A549 (cell line): ENCODE measurements at regions not wholly inside any gene's neighbourhood (a gene's known extent, or its start where the extent isn't known, plus 50 kb on each side); places are given as distances from the start of the nearest gene placed in this dataset.

Experiments used
- ATAC-seq, 2 experiments: fragments of 200-7000 bp in 1 of 2; fragments of >200 bp in 1 of 2; cut with Nextera tagmentation in 1 of 2; cut with Tn5 transposase in 1 of 2; 3 replicates each; pipeline versions ENCODE4 v1.8.0 to v1.9.1; 2018 to 2020; ENCODE audit warnings: mild to moderate bottlenecking in 1 of 2, moderate library complexity in 1 of 2
- CTCF ChIA-PET: fragments of 300-600 bp; sonication (Branson Sonifier 250); formaldehyde crosslinking; extraction: SDS; loops from one replicate; lab custom pipeline; 2021; ENCODE audit warnings: antibody characterized with exemption, inconsistent platforms; lab: Yijun Ruan, JAX
- POLR2A ChIA-PET: fragments of 350-600 bp; formaldehyde crosslinking; extraction: SDS; loops from one replicate; lab custom pipeline; 2021; ENCODE audit warnings: antibody characterized with exemption, inconsistent platforms; lab: Yijun Ruan, JAX
- DNase-seq, 2 experiments: peaks; one replicate each; pipeline versions ENCODE4 v3.0.0 to v3.0.0-alpha.2; 2011 to 2016; ENCODE audit warnings: low read depth in 1 of 2, low spot score in 1 of 2
- FAIRE-seq: peaks from 2 replicates; lab custom pipeline; 2011; peaks lifted over from hg19 to GRCh38; lab: Jason Lieb, UNC
- H3K27ac ChIP-seq, 2 experiments: fragments of >200 bp; sonication (Bioruptor Twin); formaldehyde crosslinking; 3 replicates each; pipeline ENCODE4 v1.5.1; 2016 to 2017
- H3K4me1 ChIP-seq: fragments of >200 bp; sonication (Bioruptor Twin); formaldehyde crosslinking; 3 replicates; pipeline ENCODE4 v1.6.1; 2016
- H3K4me2 ChIP-seq: fragments of >200 bp; sonication (Bioruptor Twin); formaldehyde crosslinking; 3 replicates; pipeline ENCODE4 v1.6.1; 2016
- H3K4me3 ChIP-seq: fragments of >200 bp; sonication (Bioruptor Twin); formaldehyde crosslinking; 3 replicates; pipeline ENCODE4 v1.5.1; 2016
- H3K9me3 ChIP-seq: fragments of >200 bp; sonication (Bioruptor Twin); formaldehyde crosslinking; 3 replicates; pipeline ENCODE4 v1.6.1; 2016
- BHLHE40 ChIP-seq: IDR thresholded peaks from 2 replicates; pipeline ENCODE4 v1.6.1; 2012; ENCODE audit warnings: low read depth, low read length, inconsistent platforms
- CBX2 ChIP-seq: fragments of 200-600 bp; sonication (generic); IDR thresholded peaks from 2 replicates; pipeline ENCODE4 v1.6.1; 2016; ENCODE audit warnings: low read depth, mild to moderate bottlenecking, borderline replicate concordance
- CHD2 ChIP-seq: fragments of 150-350 bp; IDR thresholded peaks from 2 replicates; pipeline ENCODE4 v1.6.1; 2014; ENCODE audit warnings: low read length; ENCODE audit not compliant: partially characterized antibody
- CHD4 ChIP-seq: fragments of 200-600 bp; sonication (generic); IDR thresholded peaks from 2 replicates; pipeline ENCODE4 v1.6.1; 2016; ENCODE audit warnings: antibody characterized with exemption, mild to moderate bottlenecking, borderline replicate concordance
- ESRRA ChIP-seq: fragments of 150-350 bp; IDR thresholded peaks from 2 replicates; pipeline ENCODE4 v1.6.1; 2014; ENCODE audit warnings: mild to moderate bottlenecking, low read length, borderline replicate concordance
- FOSB ChIP-seq: fragments of 250-450 bp; sonication (Bioruptor Pico); IDR thresholded peaks from 2 replicates; pipeline ENCODE4 v1.5.0; 2020; ENCODE audit warnings: mild to moderate bottlenecking, moderate library complexity
- FOXS1 ChIP-seq: fragments of 250-450 bp; sonication (Bioruptor Pico); IDR thresholded peaks from 2 replicates; pipeline ENCODE4 v1.5.0; 2020; ENCODE audit warnings: mild to moderate bottlenecking, moderate library complexity
- GATA3 ChIP-seq: IDR thresholded peaks from 2 replicates; pipeline ENCODE4 v1.6.1; 2012; ENCODE audit warnings: borderline replicate concordance
- HDAC2 ChIP-seq: fragments of 200-600 bp; sonication (generic); IDR thresholded peaks from 2 replicates; pipeline ENCODE4 v1.6.1; 2016
- HEYL ChIP-seq: fragments of 250-450 bp; sonication (Bioruptor Pico); IDR thresholded peaks from 2 replicates; pipeline ENCODE4 v1.8.0; 2021; ENCODE audit warnings: mild to moderate bottlenecking, moderate library complexity
- HOXB13 ChIP-seq: fragments of 250-450 bp; sonication (Bioruptor Pico); IDR thresholded peaks from 2 replicates; pipeline ENCODE4 v1.5.0; 2020; ENCODE audit warnings: low read depth, mild to moderate bottlenecking, moderate library complexity
- HOXB5 ChIP-seq: fragments of 250-450 bp; sonication (Bioruptor Pico); IDR thresholded peaks from 2 replicates; pipeline ENCODE4 v1.5.0; 2020; ENCODE audit warnings: mild to moderate bottlenecking, moderate library complexity
- JUN ChIP-seq, 2 experiments: fragments of >200 bp; sonication (Bioruptor Twin); formaldehyde crosslinking; IDR thresholded peaks; 2 replicates in 1 of 2; 3 replicates in 1 of 2; pipeline ENCODE4 v1.6.1; 2016 to 2017
- MYC ChIP-seq: IDR thresholded peaks from 2 replicates; pipeline ENCODE4 v1.6.1; 2012; ENCODE audit warnings: mild to moderate bottlenecking, inconsistent platforms, low read length, improper control_type of control experiment, borderline replicate concordance
- NPAS2 ChIP-seq: fragments of 250-450 bp; sonication (Bioruptor Pico); IDR thresholded peaks from 2 replicates; pipeline ENCODE4 v1.8.0; 2022; ENCODE audit warnings: mild to moderate bottlenecking, moderate library complexity, borderline replicate concordance
- POLR2AphosphoS2 ChIP-seq: conservative IDR thresholded peaks from 2 replicates; pipeline ENCODE4 v1.6.1; 2012; ENCODE audit warnings: low read length, improper control_type of control experiment, inconsistent platforms
- RAD21 ChIP-seq, 2 experiments: fragments of >200 bp in 1 of 2; sonication (Bioruptor Twin) in 1 of 2; formaldehyde crosslinking in 1 of 2; IDR thresholded peaks in 1 of 2; conservative IDR thresholded peaks in 1 of 2; 2 replicates in 1 of 2; 3 replicates in 1 of 2; pipeline ENCODE4 v1.6.1; 2012 to 2018; ENCODE audit warnings: inconsistent platforms in 1 of 2
- RARB ChIP-seq: fragments of 250-450 bp; sonication (Bioruptor Pico); IDR thresholded peaks from 2 replicates; pipeline ENCODE4 v1.8.0; 2021; ENCODE audit warnings: mild to moderate bottlenecking, moderate library complexity
- RFX5 ChIP-seq: fragments of 450-650 bp; IDR thresholded peaks from 2 replicates; pipeline ENCODE4 v1.7.1; 2014; ENCODE audit warnings: antibody characterized with exemption, mild to moderate bottlenecking, moderate library complexity
- SREBF2 ChIP-seq: fragments of 450-650 bp; IDR thresholded peaks from 2 replicates; pipeline ENCODE4 v1.6.1; 2014; ENCODE audit warnings: mild to moderate bottlenecking, moderate library complexity
- TFCP2L1 ChIP-seq: fragments of 250-450 bp; sonication (Bioruptor Pico); IDR thresholded peaks from 2 replicates; pipeline ENCODE4 v1.5.0; 2021; ENCODE audit warnings: mild to moderate bottlenecking
- ZFP36 ChIP-seq: fragments of 450-650 bp; IDR thresholded peaks from 2 replicates; pipeline ENCODE4 v1.6.1; 2014; ENCODE audit warnings: borderline replicate concordance; ENCODE audit not compliant: partially characterized antibody
- WGBS: methylation state at CpG from one replicate; pipeline ENCODE4 v1.1.6; 2017; ENCODE audit errors: missing lambda C conversion rate; 5-methylcytosine and 5-hydroxymethylcytosine counted together
- TF ChIP-seq, protein P1 (sequence below): fragments of 250-450 bp; sonication (Bioruptor Pico); IDR thresholded peaks from 2 replicates; pipeline ENCODE4 v1.5.0; 2020; ENCODE audit warnings: low read depth, mild to moderate bottlenecking, moderate library complexity
- TF ChIP-seq, protein P2 (sequence below): IDR thresholded peaks from 2 replicates; pipeline ENCODE4 v1.6.1; 2012
- TF ChIP-seq, protein P3 (sequence below): IDR thresholded peaks from 2 replicates; pipeline ENCODE4 v1.6.1; 2012; ENCODE audit warnings: low read depth, borderline replicate concordance
- TF ChIP-seq, protein P4 (sequence below): fragments of 150-350 bp; IDR thresholded peaks from 2 replicates; pipeline ENCODE4 v1.6.1; 2014; ENCODE audit warnings: low read depth, mild to moderate bottlenecking, low read length

DNA sequence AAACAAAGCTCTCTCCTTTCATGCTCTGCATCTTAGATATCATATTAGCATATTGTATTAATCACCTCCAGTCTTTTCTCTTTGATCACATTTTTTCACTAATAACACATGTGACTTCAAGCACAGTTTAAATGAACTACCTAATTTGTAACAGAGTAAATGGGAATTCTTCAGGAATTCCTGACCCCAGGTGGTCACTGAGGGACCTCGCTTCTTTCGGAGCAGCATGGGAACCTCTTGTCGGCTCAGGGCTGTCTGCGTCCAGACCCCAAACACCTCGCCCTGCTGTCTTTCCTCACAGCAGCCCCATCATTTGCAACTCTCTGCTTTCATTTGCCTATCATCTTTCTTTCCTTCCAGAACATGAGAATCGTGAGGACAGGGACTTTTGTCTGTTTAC lies 103.5 kb downstream of the DACT2 start:
- no peak overlapping the region for H3K27ac ChIP-seq
- no peak overlapping the region for H3K4me3 ChIP-seq
- POLR2A ChIA-PET, result no interaction called here
- DNase-seq, result no peak
- WGBS, result 68% methylated on average over 6 of the region's 6 CpGs
- H3K4me2 ChIP-seq, result no peak overlapping the region
- TF ChIP-seq CBX2 (no peak), CHD4 (no peak), FOXS1 (no peak), RAD21 (conservative IDR thresholded peaks at IDR 0.05 in 1 of 2, IDR thresholded peaks at IDR 0.05 in 1 of 2) (no peak), BHLHE40 (no peak), POLR2AphosphoS2 (no peak)
- TF ChIP-seq, protein P1, sequence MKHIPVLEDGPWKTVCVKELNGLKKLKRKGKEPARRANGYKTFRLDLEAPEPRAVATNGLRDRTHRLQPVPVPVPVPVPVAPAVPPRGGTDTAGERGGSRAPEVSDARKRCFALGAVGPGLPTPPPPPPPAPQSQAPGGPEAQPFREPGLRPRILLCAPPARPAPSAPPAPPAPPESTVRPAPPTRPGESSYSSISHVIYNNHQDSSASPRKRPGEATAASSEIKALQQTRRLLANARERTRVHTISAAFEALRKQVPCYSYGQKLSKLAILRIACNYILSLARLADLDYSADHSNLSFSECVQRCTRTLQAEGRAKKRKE (CRISPR knock-in tag), result no peak
- TF ChIP-seq, all 56 proteins: peak for 0
- Histone ChIP-seq H3K4me1 (no peaks in the 10 kb centered on the region), H3K9me3 (no peaks in the 10 kb centered on the region)
- CTCF ChIA-PET, result no interaction called here
- no peak for FAIRE-seq
- no peak for ATAC-seq

DNA sequence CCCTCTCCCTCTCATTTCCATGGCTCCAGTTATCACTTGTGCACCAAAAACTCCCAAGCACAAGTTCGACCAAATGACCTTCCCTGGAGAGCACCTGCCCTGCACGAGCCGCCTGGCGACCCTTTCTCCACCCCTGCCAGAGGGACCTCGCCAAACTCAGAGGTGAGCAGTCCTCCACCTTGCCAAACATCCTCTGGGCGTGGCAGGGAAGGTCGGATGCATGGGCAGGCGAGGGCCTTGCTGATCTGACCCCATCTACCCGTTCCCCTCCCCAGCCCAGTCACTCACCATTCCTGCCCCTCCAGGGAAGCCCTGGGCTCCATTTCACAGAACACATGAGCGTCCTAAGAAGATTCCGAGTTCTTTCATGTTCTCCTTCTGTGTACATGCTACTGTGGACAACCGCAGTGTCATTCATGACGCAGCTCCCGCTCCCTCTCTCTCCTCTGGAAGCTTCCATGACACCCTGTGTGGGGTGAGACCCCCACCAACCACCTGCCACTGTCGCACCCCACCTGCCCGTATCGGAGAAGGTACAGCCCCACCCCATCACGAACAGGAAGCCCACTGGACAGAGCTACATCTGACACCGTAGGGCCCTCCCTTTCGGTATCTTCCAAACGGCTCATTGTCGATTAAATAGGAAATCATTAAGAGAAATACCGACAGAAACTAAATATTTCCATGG lies 104.3 kb downstream of the DACT2 start:
- H3K4me3 ChIP-seq, result no peak overlapping the region
- WGBS, result 81% methylated on average over 19 of the region's 23 CpGs
- no peak for FAIRE-seq
- no peak overlapping the region for H3K4me2 ChIP-seq
- ChIA-PET POLR2A (no interaction called here), CTCF (no interaction called here)
- H3K4me1 ChIP-seq, result no peaks in the 10 kb centered on the region
- no peak for ATAC-seq
- H3K9me3 ChIP-seq, result no peaks in the 10 kb centered on the region
- no peak overlapping the region for H3K27ac ChIP-seq
- TF ChIP-seq, protein P2, sequence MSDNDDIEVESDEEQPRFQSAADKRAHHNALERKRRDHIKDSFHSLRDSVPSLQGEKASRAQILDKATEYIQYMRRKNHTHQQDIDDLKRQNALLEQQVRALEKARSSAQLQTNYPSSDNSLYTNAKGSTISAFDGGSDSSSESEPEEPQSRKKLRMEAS, result no peak
- TF ChIP-seq ZFP36 (no peak), RFX5 (no peak), CHD4 (no peak), GATA3 (no peak), HOXB5 (CRISPR knock-in tag) (no peak), SREBF2 (no peak), FOSB (no peak), HEYL (CRISPR knock-in tag) (no peak)
- TF ChIP-seq, protein P3, sequence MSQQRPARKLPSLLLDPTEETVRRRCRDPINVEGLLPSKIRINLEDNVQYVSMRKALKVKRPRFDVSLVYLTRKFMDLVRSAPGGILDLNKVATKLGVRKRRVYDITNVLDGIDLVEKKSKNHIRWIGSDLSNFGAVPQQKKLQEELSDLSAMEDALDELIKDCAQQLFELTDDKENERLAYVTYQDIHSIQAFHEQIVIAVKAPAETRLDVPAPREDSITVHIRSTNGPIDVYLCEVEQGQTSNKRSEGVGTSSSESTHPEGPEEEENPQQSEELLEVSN, result no peak
- DNase-seq, result no peak

DNA sequence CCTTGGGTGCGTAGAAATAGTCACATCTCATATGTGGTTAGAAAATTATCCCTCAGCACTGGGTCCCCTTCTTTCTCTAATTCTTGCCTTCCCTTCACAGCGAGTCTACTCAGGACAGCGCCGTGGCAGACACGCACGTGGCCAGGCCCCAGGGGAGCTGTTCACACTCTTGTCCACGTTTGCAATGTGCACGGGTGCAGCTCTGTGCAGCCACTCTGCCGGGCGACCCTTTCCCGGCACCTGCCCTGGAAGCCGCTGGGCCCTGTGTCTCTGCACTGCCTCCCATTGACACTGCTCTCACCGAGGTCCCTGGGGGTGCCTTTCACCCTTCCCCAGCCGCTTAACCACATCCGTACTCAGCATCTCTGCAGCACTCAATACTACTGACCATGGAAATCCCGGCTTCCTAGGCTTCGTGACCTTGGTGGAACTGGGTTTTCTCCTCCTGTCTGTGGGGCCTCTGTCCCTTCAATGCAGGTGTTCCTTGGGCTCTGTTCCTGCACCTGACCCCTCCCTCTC lies 104.9 kb downstream of the DACT2 start:
- 85% methylated on average over 17 of the region's 17 CpGs for WGBS
- no peak for ATAC-seq
- no peak overlapping the region for H3K27ac ChIP-seq
- DNase-seq, result no peak
- ChIA-PET CTCF (interaction anchor here (0.6 kb wide), 1 partner anchor 11 kb away, joined by 3 read pairs; no protein-coding TSS in a partner anchor), POLR2A (no interaction called here)
- H3K4me3 ChIP-seq, result no peak overlapping the region
- no peak for FAIRE-seq
- H3K4me1 ChIP-seq, result no peaks in the 10 kb centered on the region
- TF ChIP-seq JUN (IDR thresholded peaks at IDR 0.05) (no peak), ESRRA (no peak), TFCP2L1 (CRISPR knock-in tag) (no peak)
- H3K4me2 ChIP-seq, result no peak overlapping the region
- H3K9me3 ChIP-seq, result no peaks in the 10 kb centered on the region

DNA sequence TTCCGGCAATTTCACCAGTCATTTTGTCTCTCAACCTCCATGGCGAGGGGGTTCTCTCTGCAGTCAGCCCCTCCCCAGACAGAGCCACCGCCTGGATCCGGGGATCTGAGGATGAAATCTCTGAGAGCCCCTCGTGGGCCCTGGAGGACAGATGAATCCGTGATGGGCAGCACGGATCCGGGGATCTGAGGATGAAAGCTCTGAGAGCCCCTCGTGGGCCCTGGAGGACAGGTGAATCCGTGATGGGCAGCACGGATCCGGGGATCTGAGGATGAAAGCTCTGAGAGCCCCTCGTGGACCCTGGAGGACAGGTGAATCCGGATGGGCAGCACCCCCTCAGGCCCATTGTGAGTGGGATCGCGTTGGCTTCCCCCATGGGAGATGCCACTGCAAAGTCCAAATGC lies 106.5 kb downstream of the DACT2 start:
- WGBS, result 82% methylated on average over 16 of the region's 16 CpGs
- Histone ChIP-seq H3K4me2 (no peak overlapping the region), H3K4me1 (no peaks in the 10 kb centered on the region)
- TF ChIP-seq, protein P4, sequence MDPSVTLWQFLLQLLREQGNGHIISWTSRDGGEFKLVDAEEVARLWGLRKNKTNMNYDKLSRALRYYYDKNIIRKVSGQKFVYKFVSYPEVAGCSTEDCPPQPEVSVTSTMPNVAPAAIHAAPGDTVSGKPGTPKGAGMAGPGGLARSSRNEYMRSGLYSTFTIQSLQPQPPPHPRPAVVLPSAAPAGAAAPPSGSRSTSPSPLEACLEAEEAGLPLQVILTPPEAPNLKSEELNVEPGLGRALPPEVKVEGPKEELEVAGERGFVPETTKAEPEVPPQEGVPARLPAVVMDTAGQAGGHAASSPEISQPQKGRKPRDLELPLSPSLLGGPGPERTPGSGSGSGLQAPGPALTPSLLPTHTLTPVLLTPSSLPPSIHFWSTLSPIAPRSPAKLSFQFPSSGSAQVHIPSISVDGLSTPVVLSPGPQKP, result no peak
- TF ChIP-seq POLR2AphosphoS2, result no peak
- TF ChIP-seq, protein P2, result no peak
- TF ChIP-seq HEYL (CRISPR knock-in tag), result no peak
- no peak for TF ChIP-seq RARB (CRISPR knock-in tag)
- TF ChIP-seq, protein P1 (CRISPR knock-in tag), result no peak
- no peak for TF ChIP-seq HOXB13 (CRISPR knock-in tag)
- no peak for TF ChIP-seq NPAS2 (CRISPR knock-in tag)
- TF ChIP-seq CHD2, result no peak
- no peak for TF ChIP-seq TFCP2L1 (CRISPR knock-in tag)
- TF ChIP-seq MYC, result no peak
- TF ChIP-seq HDAC2, result no peak
- TF ChIP-seq, all 56 proteins: peak for 0
- Histone ChIP-seq H3K27ac (no peak overlapping the region), H3K9me3 (no peaks in the 10 kb centered on the region), H3K4me3 (no peak overlapping the region)
- no peak for ATAC-seq
- ChIA-PET POLR2A (no interaction called here), CTCF (no interaction called here)
- DNase-seq, result no peak
- no peak for FAIRE-seq
